PC-9 (cell line): ENCODE measurements at regions not wholly inside any gene's neighbourhood (a gene's known extent, or its start where the extent isn't known, plus 50 kb on each side); places are given as distances from the start of the nearest gene placed in this dataset.

Source experiments
- BruUV-seq: library from RNA; stranded (reverse); fragments of 400-500 nt; replicated peaks from 2 replicates; lab custom pipeline; 2021; lab: Mats Ljungman, UMichigan
- CTCF ChIA-PET: fragments of 300-600 bp; sonication (Branson Sonifier 250); formaldehyde crosslinking; loops from one replicate; lab custom pipeline; 2022; ENCODE audit warnings: antibody characterized with exemption; lab: Charles Lee
- POLR2A ChIA-PET: fragments of 300-600 bp; sonication (Branson Sonifier 250); formaldehyde crosslinking; loops from one replicate; lab custom pipeline; 2022; ENCODE audit warnings: antibody characterized with exemption; ENCODE audit not compliant: unreplicated experiment; lab: Charles Lee
- DNase-seq, 2 experiments: peaks; one replicate each; pipeline versions ENCODE4 v3.0.0 to v3.0.0-alpha.2; 2015 to 2022; ENCODE audit warnings: mixed read lengths in 1 of 2
- H2AFZ ChIP-seq: fragments of 200-600 bp; sonication (generic); 2 replicates; pipeline ENCODE4 v1.8.1; 2017; ENCODE audit warnings: antibody characterized with exemption
- H3F3A ChIP-seq: fragments of 200-600 bp; sonication (generic); 2 replicates; pipeline ENCODE4 v1.8.1; 2017; ENCODE audit warnings: antibody characterized with exemption, mild to moderate bottlenecking, low read depth; ENCODE audit not compliant: insufficient read depth
- H3K27ac ChIP-seq: fragments of 200-600 bp; sonication (generic); 2 replicates; pipeline ENCODE4 v1.6.1; 2016; ENCODE audit warnings: mixed run types
- H3K27me3 ChIP-seq: fragments of 200-600 bp; sonication (generic); 2 replicates; pipeline ENCODE4 v1.6.1; 2016; ENCODE audit warnings: low read depth, mixed run types; ENCODE audit not compliant: insufficient read depth
- H3K36me3 ChIP-seq: fragments of 200-600 bp; sonication (generic); 2 replicates; pipeline ENCODE4 v1.6.1; 2016; ENCODE audit warnings: low read depth, mixed run types
- H3K4me1 ChIP-seq: fragments of 200-600 bp; sonication (generic); replicated peaks from 2 replicates; pipeline ENCODE4 v1.6.1; 2016; ENCODE audit warnings: mixed run types; ENCODE audit not compliant: insufficient read depth
- H3K4me2 ChIP-seq: fragments of 200-600 bp; sonication (generic); 2 replicates; pipeline ENCODE4 v1.6.1; 2017; ENCODE audit warnings: mixed run types
- H3K4me3 ChIP-seq: fragments of 200-600 bp; sonication (generic); 2 replicates; pipeline ENCODE4 v1.6.1; 2016; ENCODE audit warnings: mixed run types
- H3K79me2 ChIP-seq: fragments of 200-600 bp; sonication (generic); 2 replicates; pipeline ENCODE4 v1.6.1; 2017; ENCODE audit warnings: low read depth, mixed run types
- H3K9me2 ChIP-seq: fragments of 200-600 bp; sonication (generic); 2 replicates; pipeline ENCODE4 v1.8.1; 2017; ENCODE audit warnings: mild to moderate bottlenecking; ENCODE audit not compliant: insufficient read depth
- H3K9me3 ChIP-seq: fragments of 200-600 bp; sonication (generic); 2 replicates; pipeline ENCODE4 v1.8.1; 2016; ENCODE audit warnings: low read depth; ENCODE audit not compliant: insufficient read depth
- H4K20me1 ChIP-seq: fragments of 200-600 bp; sonication (generic); 2 replicates; pipeline ENCODE4 v1.8.1; 2017; ENCODE audit not compliant: insufficient read depth
- CTCF ChIP-seq: fragments of 200-600 bp; sonication (generic); conservative IDR thresholded peaks from 2 replicates; pipeline ENCODE4 v1.6.1; 2017; ENCODE audit warnings: mixed run types, antibody characterized with exemption, mild to moderate bottlenecking, moderate library complexity
- EZH2 ChIP-seq: fragments of 200-600 bp; sonication (generic); IDR thresholded peaks from 2 replicates; pipeline ENCODE4 v1.8.0; 2017; ENCODE audit warnings: antibody characterized with exemption, low read depth
- intact Hi-C: fragments of 100-400 bp; cut with micrococcal nuclease; formaldehyde crosslinking; loops from one replicate; pipeline ENCODE4 v1.10.0; 2022; ENCODE audit not compliant: unreplicated experiment

GRCh38 chr4:35025152-35025834 is 1219.0 kb downstream of the ARAP2 start:
- H3K36me3 ChIP-seq, result no peaks in the 10 kb centered on the region
- POLR2A ChIA-PET, result no interaction called here
- intact Hi-C loops, result no loop called here

GRCh38 chr4:35038079-35038805 is 1206.1 kb downstream of the ARAP2 start:
- Histone ChIP-seq H3F3A (no peaks in the 10 kb centered on the region), H3K4me2 (no peak overlapping the region), H2AFZ (no peak overlapping the region), H3K4me3 (no peak overlapping the region), H3K9me3 (no peaks in the 10 kb centered on the region), H3K4me1 (no peaks in the 10 kb centered on the region), H3K27ac (no peak overlapping the region), H3K9me2 (no peaks in the 10 kb centered on the region; the same call in 1 of the 2 replicates), H3K27me3 (no peaks in the 10 kb centered on the region), H4K20me1 (no peaks in the 10 kb centered on the region), H3K36me3 (no peaks in the 10 kb centered on the region), H3K79me2 (no peaks in the 10 kb centered on the region)
- no peak for DNase-seq
- no TSS peak for BruUV-seq
- intact Hi-C loops, result no loop called here
- TF ChIP-seq CTCF, result no peak
- no peak for TF ChIP-seq EZH2
- ChIA-PET CTCF (no interaction called here), POLR2A (no interaction called here)

More at GRCh38 chr4:35025152-35025834, 1219.0 kb downstream of the ARAP2 start:
- H3K4me3 ChIP-seq, result no peak overlapping the region
- CTCF ChIA-PET, result no interaction called here
- DNase-seq, result no peak
- H4K20me1 ChIP-seq, result no peaks in the 10 kb centered on the region
- H3K79me2 ChIP-seq, result no peaks in the 10 kb centered on the region
- no peak overlapping the region for H3K27ac ChIP-seq
- H3K9me2 ChIP-seq, result no peaks in the 10 kb centered on the region; the same call in 1 of the 2 replicates
- H3F3A ChIP-seq, result no peaks in the 10 kb centered on the region
- no peak overlapping the region; the same call in 1 of the 2 replicates for H2AFZ ChIP-seq
- no peaks in the 10 kb centered on the region for H3K27me3 ChIP-seq
- no peaks in the 10 kb centered on the region for H3K4me1 ChIP-seq
- no peaks in the 10 kb centered on the region for H3K9me3 ChIP-seq
- BruUV-seq, result no TSS peak
- TF ChIP-seq CTCF (no peak), EZH2 (no peak)
- no peak overlapping the region for H3K4me2 ChIP-seq

GRCh38 chr4:35038845-35039244 is 1205.5 kb downstream of the ARAP2 start:
- no peak for DNase-seq
- no peaks in the 10 kb centered on the region for H3K36me3 ChIP-seq
- no peaks in the 10 kb centered on the region for H3K4me1 ChIP-seq
- no peaks in the 10 kb centered on the region; the same call in 1 of the 2 replicates for H3K9me2 ChIP-seq
- POLR2A ChIA-PET, result no interaction called here
- H3F3A ChIP-seq, result no peaks in the 10 kb centered on the region
- no peak overlapping the region for H3K4me3 ChIP-seq
- no peaks in the 10 kb centered on the region for H3K9me3 ChIP-seq
- intact Hi-C loops, result no loop called here
- H3K27me3 ChIP-seq, result no peaks in the 10 kb centered on the region
- no peak overlapping the region for H3K4me2 ChIP-seq
- no peaks in the 10 kb centered on the region for H4K20me1 ChIP-seq
- no peak for TF ChIP-seq CTCF
- no peak for TF ChIP-seq EZH2
- no peaks in the 10 kb centered on the region for H3K79me2 ChIP-seq
- H2AFZ ChIP-seq, result no peak overlapping the region
- no TSS peak for BruUV-seq
- CTCF ChIA-PET, result no interaction called here
- no peak overlapping the region for H3K27ac ChIP-seq
